GM12872 (cell line): ENCODE measurements at regions not wholly inside any gene's neighbourhood (a gene's known extent, or its start where the extent isn't known, plus 50 kb on each side); places are given as distances from the start of the nearest gene placed in this dataset.

Experiments used
- CTCF ChIP-seq: IDR thresholded peaks from 3 replicates; pipeline ENCODE4 v1.5.1; 2011; ENCODE audit warnings: low read depth, mild to moderate bottlenecking, low read length, moderate library complexity; ENCODE audit not compliant: insufficient read depth

- no peak for TF ChIP-seq CTCF
Observed at GRCh38 chr10:31172925-31173324, 141.3 kb upstream of the ZNF438 start.

DNA sequence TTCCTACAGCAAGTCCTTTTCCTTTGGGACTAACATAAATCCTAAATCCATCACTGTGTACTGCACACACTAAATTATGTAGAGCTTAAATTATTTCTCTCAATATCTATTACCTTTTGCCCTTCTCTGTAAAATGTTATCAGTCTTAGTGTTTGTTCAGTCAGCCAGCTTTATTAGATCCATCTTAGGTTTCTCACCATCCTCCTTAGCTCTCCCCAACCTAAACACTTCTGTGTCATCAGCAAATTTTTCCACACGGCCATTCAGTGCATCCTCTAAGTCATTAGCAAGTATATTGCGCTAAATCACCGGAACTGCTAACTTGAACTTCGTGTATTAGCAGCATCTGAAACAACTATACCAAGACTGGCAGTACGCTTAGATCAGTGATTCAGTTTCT is 142.1 kb upstream of the ZNF438 start:
- TF ChIP-seq CTCF: no peak

DNA sequence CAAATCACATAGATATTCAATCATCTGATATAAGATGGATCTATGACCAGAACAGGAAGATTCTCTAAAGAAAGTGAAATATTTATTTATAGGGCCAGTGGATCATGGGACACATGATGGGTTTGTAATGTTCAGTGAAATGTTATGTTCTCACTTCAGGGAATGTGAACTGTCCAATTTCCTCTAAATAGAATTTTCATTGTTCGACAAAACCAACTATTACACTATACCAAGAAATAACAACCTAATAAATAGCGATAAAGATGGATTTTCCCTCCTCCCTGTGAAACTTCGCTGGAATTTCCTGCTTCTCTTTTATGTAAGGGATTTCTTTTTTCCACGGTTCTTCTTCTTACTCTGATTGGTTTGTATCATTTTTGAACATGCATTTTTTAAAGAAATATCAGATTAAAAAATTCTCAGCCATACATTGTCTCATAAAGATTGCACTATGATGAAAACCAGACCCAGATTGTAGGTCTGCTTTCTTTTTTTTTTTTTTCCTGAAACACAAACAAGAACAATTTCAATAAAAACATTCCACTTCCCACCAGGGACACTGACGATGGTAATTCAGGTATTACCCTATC is 139.8 kb upstream of the ZEB1 start:
- no peak for TF ChIP-seq CTCF

GRCh38 chr10:31186225-31187000 is 132.6 kb upstream of the ZEB1 start:
- TF ChIP-seq CTCF: no peak

DNA sequence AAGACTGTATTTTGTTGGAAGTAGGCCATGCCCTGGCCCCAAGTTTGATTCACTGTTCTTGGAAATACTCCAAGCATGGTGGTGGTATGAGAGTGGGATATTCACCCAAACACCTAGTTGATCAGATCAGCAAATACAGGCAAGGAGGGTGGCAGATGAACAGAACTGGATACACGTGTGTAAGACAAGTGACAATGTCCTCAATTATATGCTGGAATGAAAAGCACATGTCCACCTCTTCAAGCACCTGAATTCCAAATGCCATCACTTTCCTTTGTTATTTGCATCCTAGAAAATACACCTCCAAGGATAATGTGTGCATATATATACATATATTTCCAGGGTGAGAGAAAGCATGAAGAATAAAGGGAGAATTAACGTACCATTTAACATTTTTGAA is 131.8 kb upstream of the ZEB1 start:
- TF ChIP-seq CTCF: no peak

DNA sequence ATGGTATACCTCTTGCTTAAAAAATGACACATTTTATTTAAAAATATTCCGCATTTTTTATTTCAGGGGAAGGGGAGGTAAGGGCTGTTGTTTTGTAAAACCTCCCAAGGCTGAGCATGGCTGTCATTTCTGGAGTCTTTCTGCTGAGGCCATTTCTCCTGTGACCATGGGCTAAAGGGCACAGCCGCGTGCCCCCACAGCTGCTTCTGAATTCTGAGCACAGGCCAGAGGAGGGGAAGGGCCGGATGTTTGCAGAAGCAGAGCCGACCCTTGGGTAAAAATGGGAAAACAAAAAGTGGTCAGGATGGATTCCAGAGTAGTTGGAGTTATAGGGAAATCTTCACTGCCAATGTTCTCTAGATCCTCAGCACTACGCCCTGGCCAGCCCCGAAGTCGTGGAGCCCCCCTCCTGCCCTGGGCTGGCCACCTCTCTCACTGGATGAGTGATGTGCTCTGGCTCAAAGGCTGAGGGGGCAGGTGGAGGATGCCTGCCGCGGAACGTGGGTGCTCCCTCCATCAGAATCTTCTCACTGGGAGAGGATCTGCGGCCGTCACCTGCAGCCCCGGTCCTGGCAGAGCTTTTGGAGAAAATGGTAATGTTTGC is 131.3 kb upstream of the ZEB1 start:
- TF ChIP-seq CTCF: no peak

DNA sequence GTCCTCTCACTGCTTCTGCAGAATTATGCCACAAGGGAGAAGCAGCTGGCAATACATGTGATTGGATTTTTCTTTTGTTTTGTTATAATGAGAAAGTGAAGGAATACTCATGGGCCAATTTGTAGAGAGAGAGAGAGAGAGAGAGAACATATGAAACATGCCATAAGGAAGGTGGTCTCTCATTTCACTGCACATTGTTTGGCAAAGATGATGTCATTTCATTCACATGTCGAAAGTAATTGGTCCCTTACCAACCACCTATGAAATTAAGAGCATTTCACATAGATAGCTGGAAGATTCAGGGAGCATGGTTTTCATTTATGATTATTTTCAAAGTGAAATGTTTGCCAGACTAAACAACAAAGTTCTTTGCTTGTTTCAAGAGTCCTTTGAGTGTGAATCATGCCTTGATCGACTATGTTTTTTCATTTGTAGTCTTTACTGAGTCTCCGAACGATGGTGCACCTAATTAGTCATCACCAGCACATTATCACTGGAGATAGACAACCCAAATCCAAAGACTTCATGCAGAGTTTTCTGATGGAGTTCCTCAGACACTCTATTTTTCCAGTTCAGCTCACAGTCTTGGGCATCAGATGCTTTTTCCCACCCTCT is 130.1 kb upstream of the ZEB1 start:
- TF ChIP-seq CTCF: no peak
